ENCODE measurements at regions not wholly inside any gene's neighbourhood (a gene's known extent, or its start where the extent isn't known, plus 50 kb on each side); places are given as distances from the start of the nearest gene placed in this dataset.

DNA sequence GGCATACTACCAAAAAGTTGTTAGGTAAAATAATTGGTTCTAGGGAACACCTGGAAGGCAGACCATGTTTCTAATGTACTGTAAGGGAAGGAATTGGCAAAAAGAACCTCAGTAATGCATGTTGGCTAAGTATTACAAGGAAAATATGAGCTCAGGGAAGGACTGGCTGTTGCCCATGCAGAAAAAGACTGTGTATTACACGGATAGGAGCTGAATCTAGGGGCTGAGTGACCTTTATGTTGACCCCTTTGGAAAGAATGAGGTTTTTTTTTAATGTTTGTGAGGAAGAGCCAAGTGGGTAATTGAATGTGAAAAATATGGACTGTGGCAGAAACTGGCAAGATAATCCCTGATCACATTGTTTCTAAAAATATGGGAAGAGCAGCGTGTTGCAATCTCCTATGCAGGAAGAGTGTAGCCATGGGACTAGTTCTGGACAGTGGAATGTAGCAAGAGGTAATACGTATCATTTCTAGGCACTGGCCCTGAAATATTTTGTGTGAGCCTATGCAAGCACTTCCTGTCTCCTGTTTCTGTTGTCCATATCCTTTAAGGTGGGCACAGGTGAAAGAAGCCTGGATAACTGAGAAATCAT lies 95.1 kb upstream of the CNTNAP4 start:
- DNase-seq (no peak), FAIRE-seq (no peak), ATAC-seq (peak in 1 of 4 donors; percentile 22)
- H3K4me1 ChIP-seq: no peaks in the 10 kb centered on the region
- no peaks in the 10 kb centered on the region for H3K9me3 ChIP-seq
- intact Hi-C loops (cut with DNase I): no loop called here
- no peak overlapping the region for H3K4me3 ChIP-seq
- H3K36me3 ChIP-seq: no peaks in the 10 kb centered on the region
- WGBS, 2 donors: 68 to 74% methylated on average over 3 of the region's 3 CpGs
- no peak overlapping the region for H3K27ac ChIP-seq
- TF ChIP-seq, protein P1, sequence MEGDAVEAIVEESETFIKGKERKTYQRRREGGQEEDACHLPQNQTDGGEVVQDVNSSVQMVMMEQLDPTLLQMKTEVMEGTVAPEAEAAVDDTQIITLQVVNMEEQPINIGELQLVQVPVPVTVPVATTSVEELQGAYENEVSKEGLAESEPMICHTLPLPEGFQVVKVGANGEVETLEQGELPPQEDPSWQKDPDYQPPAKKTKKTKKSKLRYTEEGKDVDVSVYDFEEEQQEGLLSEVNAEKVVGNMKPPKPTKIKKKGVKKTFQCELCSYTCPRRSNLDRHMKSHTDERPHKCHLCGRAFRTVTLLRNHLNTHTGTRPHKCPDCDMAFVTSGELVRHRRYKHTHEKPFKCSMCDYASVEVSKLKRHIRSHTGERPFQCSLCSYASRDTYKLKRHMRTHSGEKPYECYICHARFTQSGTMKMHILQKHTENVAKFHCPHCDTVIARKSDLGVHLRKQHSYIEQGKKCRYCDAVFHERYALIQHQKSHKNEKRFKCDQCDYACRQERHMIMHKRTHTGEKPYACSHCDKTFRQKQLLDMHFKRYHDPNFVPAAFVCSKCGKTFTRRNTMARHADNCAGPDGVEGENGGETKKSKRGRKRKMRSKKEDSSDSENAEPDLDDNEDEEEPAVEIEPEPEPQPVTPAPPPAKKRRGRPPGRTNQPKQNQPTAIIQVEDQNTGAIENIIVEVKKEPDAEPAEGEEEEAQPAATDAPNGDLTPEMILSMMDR (IDR thresholded peaks at IDR 0.05): no peak
- no peaks in the 10 kb centered on the region for H3K27me3 ChIP-seq

DNA sequence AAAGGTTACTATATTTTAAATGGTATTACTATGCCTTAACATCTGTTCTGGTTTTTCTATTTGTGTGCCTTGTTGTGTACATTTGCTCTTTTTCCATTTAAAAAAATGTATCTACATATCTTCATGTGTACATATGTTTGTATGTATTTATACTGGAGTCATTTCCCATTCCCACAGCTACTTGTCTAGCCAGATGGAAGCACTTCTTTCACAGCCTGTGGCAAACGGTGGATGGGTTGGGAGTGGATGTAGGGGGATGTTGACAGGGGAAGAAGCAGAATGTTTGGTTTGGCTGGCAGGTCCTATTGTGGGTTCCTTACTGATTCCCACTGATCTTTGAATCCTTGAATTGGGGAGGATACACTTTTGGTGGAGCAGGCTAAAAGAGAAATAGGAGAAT lies 93.6 kb upstream of the CNTNAP4 start:
- ATAC-seq: no peak
- DNase-seq: no peak
- Histone ChIP-seq H3K4me3 (no peak overlapping the region), H3K36me3 (no peaks in the 10 kb centered on the region), H3K27me3 (no peaks in the 10 kb centered on the region), H3K4me1 (no peaks in the 10 kb centered on the region), H3K27ac (no peak overlapping the region), H3K9me3 (no peaks in the 10 kb centered on the region)
- no peak for FAIRE-seq
- intact Hi-C loops (cut with DNase I): no loop called here
- TF ChIP-seq, protein P1 (IDR thresholded peaks at IDR 0.05): no peak
- WGBS, 2 donors: 64 to 75% methylated on average over 1 of the region's 1 CpG

DNA sequence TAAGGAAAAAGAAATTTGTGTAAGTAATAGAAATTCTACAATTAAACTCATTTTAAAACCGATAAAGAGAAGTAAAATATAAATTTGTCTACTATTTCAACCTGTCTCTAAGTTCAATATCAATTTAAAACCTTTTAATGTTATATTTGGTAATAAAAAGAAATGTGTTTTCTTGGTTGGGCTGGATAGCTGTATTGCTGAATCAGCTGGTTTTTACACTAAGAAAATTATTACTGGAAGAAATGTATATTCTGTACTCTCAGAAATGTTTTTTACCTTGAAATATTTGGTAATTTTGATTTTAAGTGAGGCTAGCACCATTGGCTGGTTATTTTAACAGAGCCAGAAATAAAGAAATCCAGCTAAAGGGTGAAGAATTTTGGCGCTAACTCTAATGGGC lies 87.1 kb upstream of the CNTNAP4 start:
- TF ChIP-seq, protein P1 (IDR thresholded peaks at IDR 0.05): no peak
- H3K4me1 ChIP-seq: no peaks in the 10 kb centered on the region
- DNase-seq (no peak), ATAC-seq (no peak), FAIRE-seq (no peak)
- WGBS, 2 donors: 86 to 93% methylated on average over 2 of the region's 2 CpGs
- H3K27me3 ChIP-seq: no peaks in the 10 kb centered on the region
- H3K36me3 ChIP-seq: no peaks in the 10 kb centered on the region
- intact Hi-C loops (cut with DNase I): no loop called here
- H3K27ac ChIP-seq: no peak overlapping the region
- H3K4me3 ChIP-seq: no peak overlapping the region
- no peaks in the 10 kb centered on the region for H3K9me3 ChIP-seq

DNA sequence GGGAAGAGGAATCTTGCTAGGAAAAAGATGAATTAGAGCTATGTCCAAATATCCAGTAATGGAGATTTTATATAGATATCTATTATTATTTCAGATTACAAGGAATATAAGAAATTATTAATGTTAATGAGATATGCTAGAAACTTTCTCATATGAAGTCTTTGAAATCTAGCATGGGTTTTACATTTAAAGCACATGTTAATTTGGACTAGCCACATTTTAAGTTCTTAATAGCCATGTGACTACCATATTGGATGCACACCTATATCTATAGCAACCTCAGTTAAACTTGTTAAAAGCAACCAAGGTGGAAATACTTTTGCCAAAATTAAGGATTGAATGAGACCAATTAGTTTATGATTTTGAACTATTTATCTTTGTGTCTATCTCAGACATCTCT lies 86.7 kb upstream of the CNTNAP4 start:
- TF ChIP-seq, protein P1 (IDR thresholded peaks at IDR 0.05): no peak
- no peak for DNase-seq
- Histone ChIP-seq H3K27ac (no peak overlapping the region), H3K4me1 (no peaks in the 10 kb centered on the region), H3K27me3 (no peaks in the 10 kb centered on the region), H3K9me3 (no peaks in the 10 kb centered on the region), H3K4me3 (no peak overlapping the region), H3K36me3 (no peaks in the 10 kb centered on the region)
- FAIRE-seq: no peak
- intact Hi-C loops (cut with DNase I): no loop called here
- ATAC-seq: no peak

DNA sequence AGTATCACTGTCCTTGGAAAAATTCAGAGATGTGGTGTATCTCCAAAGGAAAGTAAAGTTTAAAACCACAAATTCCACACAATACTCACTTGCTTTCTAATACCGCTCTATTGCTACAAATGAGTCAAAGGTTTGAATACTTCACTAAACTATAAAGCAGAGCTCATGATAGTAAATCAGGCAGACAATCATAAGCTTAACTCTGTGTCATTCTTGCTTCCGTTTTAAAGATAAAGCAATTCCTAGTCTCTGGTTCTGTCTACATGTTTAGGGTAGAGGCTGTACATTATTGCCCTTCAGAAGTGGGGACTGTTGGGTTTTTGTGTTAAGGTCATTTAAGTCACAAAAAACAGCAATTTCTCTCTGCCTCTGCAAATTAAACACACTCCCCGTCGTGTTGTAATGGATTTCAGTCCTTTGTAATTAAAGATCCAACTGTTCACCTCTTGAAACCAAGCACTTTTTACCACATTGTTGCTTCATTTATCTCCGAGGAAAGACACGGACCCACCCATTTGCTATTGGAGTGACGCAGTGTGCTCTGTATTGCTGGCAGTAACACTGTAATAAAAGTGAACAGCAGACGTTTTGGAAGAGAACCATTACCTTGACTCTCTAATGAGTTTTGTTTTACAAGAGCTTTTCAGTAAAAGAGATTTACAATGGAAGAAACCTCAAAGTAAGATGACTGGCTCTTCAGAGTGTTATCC lies 83.1 kb upstream of the CNTNAP4 start:
- H3K27ac ChIP-seq: no peak overlapping the region
- H3K36me3 ChIP-seq: no peaks in the 10 kb centered on the region
- 42 to 49% methylated on average over 8 of the region's 8 CpGs for WGBS, 2 donors
- ATAC-seq (peak; percentile 50 to 55 (median 50)), FAIRE-seq (no peak), DNase-seq (no peak)
- TF ChIP-seq, protein P1 (IDR thresholded peaks at IDR 0.05): no peak
- peaks cover 6% of the 10 kb centered on the region in 3 donors for H3K4me1 ChIP-seq
- no peak overlapping the region for H3K4me3 ChIP-seq
- no peaks in the 10 kb centered on the region for H3K27me3 ChIP-seq
- intact Hi-C loops (cut with DNase I): no loop called here
- no peaks in the 10 kb centered on the region for H3K9me3 ChIP-seq

Measured in pancreas (tissue), 10 donors.